Adrenal gland (tissue), 5 donors: ENCODE measurements at regions not wholly inside any gene's neighbourhood (a gene's known extent, or its start where the extent isn't known, plus 50 kb on each side); places are given as distances from the start of the nearest gene placed in this dataset.

ENCODE experiments used
- CTCF ChIP-seq, 6 experiments: fragments of 450-650 bp in 4 of 6; fragments of 200-600 bp in 2 of 6; sonication (generic) in 1 of 6; IDR thresholded peaks; 1 replicate in 5 of 6; 2 replicates in 1 of 6; pipeline versions ENCODE4 v1.5.1 to v1.8.0; 2016 to 2021; ENCODE audit warnings: antibody characterized with exemption in 6 of 6, mild to moderate bottlenecking in 2 of 6, moderate library complexity in 1 of 6
- POLR2A ChIP-seq, 2 donors: fragments of 450-650 bp; IDR thresholded peaks; one replicate each; pipeline ENCODE4 v1.6.1; 2017; ENCODE audit warnings: antibody characterized with exemption in 2 of 2, mild to moderate bottlenecking in 2 of 2, moderate library complexity in 1 of 2
- donor health status: DM: no; HTN: no; CAD: no.

DNA sequence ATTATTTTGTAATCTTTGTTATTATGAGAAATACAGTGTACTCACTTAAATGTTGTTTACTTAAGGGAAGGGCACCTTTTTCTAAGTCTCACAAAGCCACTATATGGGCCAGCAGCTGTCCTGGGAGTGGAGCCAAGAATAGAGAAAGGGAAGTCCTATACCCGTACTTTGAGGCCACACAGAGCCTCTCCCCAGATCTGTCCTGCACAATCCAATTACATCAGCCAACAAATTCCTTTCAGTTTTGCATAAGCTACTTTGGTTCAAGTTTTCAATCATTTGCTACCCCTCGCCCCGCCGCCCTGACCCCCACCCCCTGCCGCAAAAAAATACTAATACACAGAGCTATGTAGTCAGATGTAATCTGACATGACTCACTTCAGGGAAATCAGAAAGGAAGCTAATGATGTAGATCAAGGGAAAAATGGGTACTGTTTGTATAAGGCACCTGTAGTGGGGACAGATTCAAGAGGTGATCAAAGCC, 297.4 kb upstream of the NEBL start:
- TF ChIP-seq CTCF (IDR thresholded peaks at IDR 0.05) (no peak), POLR2A (IDR thresholded peaks at IDR 0.05) (no peak)
